A673 (cell line): ENCODE measurements at regions not wholly inside any gene's neighbourhood (a gene's known extent, or its start where the extent isn't known, plus 50 kb on each side); places are given as distances from the start of the nearest gene placed in this dataset.

ENCODE experiments used
- CTCF ChIP-seq: fragments of 300-800, 200-600 bp; sonication (generic); conservative IDR thresholded peaks from 2 replicates; pipeline ENCODE4 v1.5.1; 2017; ENCODE audit warnings: low read depth, mild to moderate bottlenecking, antibody characterized with exemption, low read length, moderate library complexity, mixed read lengths
- EZH2 ChIP-seq: fragments of 200-600 bp; sonication (generic); IDR thresholded peaks from 2 replicates; pipeline ENCODE4 v1.6.1; 2017; ENCODE audit warnings: borderline replicate concordance, low read depth, mild to moderate bottlenecking, mixed read lengths, antibody characterized with exemption, low read length; ENCODE audit not compliant: poor library complexity, severe bottlenecking

DNA sequence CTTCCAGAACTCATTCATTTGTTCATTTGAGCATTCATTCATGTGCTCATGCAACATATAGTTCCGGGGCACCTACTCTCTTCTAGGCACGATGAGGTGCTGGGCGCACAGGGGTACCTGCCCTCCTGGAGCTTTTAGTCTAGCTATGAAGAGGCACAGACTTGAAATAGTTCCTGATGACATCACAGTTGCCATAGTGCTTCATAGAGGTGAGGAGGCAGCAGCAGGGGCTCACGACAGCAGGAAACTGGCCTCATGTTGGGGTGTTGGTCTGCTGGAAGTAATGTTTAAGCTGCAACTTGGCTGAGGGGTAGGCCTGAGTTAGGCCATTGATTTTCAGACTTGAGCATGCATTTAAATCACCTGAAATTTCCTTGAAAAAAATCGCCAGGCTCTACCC is 195.5 kb downstream of the PHETA1 start:
- TF ChIP-seq CTCF (no peak), EZH2 (no peak)
